Sigmoid colon (tissue), 4 donors: ENCODE measurements at regions not wholly inside any gene's neighbourhood (a gene's known extent, or its start where the extent isn't known, plus 50 kb on each side); places are given as distances from the start of the nearest gene placed in this dataset.

Experiments
- EP300 ChIP-seq, 4 donors: sonication (generic); formaldehyde crosslinking; IDR thresholded peaks; one replicate each; pipeline ENCODE4 v1.6.1; 2017; ENCODE audit warnings: antibody characterized with exemption in 4 of 4
- POLR2A ChIP-seq, 2 donors: fragments of 450-650 bp; IDR thresholded peaks; one replicate each; pipeline ENCODE4 v1.6.1; 2016; ENCODE audit warnings: antibody characterized with exemption in 2 of 2, mild to moderate bottlenecking in 2 of 2, moderate library complexity in 2 of 2
- POLR2AphosphoS5 ChIP-seq, 4 donors: sonication (generic); formaldehyde crosslinking; IDR thresholded peaks; one replicate each; pipeline ENCODE4 v1.6.1; 2017; ENCODE audit warnings: antibody characterized with exemption in 4 of 4
- TF ChIP-seq, protein P1 (sequence below), 4 experiments: fragments of 450-650 bp in 3 of 4; fragments of 200-600 bp in 1 of 4; IDR thresholded peaks; one replicate each; pipeline ENCODE4 v1.5.1; 2016 to 2019; ENCODE audit warnings: antibody characterized with exemption in 4 of 4, mild to moderate bottlenecking in 3 of 4, moderate library complexity in 2 of 4

DNA sequence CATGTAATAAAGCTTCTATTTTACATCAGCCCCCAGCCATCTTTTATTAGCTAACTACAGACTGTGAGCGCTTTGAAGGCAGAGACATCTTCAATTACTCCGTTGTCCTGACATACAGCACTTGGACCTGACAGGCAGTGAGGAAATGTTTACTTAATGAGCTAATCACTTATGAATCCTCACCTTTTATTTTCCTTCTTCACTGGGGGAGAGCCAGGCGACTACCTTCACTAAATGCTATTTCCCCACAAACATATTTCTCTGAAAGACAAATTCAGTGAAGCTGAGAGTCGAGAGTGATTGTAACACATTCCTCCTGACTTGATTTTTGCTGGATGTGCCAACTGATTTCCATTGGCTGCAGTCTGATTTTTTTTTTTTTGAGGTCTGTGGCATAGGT is 192.1 kb upstream of the CLINT1 start:
- TF ChIP-seq, protein P1, sequence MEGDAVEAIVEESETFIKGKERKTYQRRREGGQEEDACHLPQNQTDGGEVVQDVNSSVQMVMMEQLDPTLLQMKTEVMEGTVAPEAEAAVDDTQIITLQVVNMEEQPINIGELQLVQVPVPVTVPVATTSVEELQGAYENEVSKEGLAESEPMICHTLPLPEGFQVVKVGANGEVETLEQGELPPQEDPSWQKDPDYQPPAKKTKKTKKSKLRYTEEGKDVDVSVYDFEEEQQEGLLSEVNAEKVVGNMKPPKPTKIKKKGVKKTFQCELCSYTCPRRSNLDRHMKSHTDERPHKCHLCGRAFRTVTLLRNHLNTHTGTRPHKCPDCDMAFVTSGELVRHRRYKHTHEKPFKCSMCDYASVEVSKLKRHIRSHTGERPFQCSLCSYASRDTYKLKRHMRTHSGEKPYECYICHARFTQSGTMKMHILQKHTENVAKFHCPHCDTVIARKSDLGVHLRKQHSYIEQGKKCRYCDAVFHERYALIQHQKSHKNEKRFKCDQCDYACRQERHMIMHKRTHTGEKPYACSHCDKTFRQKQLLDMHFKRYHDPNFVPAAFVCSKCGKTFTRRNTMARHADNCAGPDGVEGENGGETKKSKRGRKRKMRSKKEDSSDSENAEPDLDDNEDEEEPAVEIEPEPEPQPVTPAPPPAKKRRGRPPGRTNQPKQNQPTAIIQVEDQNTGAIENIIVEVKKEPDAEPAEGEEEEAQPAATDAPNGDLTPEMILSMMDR (IDR thresholded peaks at IDR 0.05): no peak
- no peak for TF ChIP-seq POLR2AphosphoS5 (IDR thresholded peaks at IDR 0.05)
- TF ChIP-seq POLR2A (IDR thresholded peaks at IDR 0.05): no peak
- TF ChIP-seq EP300 (IDR thresholded peaks at IDR 0.05): no peak
